ENCODE measurements at regions not wholly inside any gene's neighbourhood (a gene's known extent, or its start where the extent isn't known, plus 50 kb on each side); places are given as distances from the start of the nearest gene placed in this dataset.

DNA sequence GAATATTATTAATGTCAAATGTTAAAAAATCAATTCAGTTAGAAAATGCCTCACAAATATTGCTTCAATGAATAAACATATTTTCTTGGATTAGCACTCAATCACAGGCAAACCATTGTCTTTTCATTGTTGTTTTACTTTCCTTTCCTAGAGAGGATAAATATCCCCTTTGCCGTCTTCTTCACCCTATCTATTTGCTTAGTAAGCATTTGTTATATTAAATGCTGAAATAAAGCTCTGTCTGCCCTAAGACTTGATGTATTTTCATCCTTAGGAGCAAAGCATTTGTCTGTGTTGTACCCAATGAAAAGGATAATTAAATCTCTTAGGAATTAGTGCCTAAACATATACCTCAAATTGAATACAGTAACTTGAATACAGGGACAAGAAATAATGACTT is 1071.2 kb upstream of the GYPC start:
- no peak for DNase-seq
- Mint-ChIP-seq H3K4me3 (no peak overlapping the region), H3K27ac (no peak overlapping the region), H3K4me1 (ENCODE audit: low read depth) (no peaks in the 10 kb centered on the region), H3K36me3 (ENCODE audit: low read depth) (no peaks in the 10 kb centered on the region), H3K27me3 (no peaks in the 10 kb centered on the region), H3K9me3 (peaks cover under 1% of the 10 kb centered on the region)
- ATAC-seq, result no peak
- TF ChIP-seq, protein P1, sequence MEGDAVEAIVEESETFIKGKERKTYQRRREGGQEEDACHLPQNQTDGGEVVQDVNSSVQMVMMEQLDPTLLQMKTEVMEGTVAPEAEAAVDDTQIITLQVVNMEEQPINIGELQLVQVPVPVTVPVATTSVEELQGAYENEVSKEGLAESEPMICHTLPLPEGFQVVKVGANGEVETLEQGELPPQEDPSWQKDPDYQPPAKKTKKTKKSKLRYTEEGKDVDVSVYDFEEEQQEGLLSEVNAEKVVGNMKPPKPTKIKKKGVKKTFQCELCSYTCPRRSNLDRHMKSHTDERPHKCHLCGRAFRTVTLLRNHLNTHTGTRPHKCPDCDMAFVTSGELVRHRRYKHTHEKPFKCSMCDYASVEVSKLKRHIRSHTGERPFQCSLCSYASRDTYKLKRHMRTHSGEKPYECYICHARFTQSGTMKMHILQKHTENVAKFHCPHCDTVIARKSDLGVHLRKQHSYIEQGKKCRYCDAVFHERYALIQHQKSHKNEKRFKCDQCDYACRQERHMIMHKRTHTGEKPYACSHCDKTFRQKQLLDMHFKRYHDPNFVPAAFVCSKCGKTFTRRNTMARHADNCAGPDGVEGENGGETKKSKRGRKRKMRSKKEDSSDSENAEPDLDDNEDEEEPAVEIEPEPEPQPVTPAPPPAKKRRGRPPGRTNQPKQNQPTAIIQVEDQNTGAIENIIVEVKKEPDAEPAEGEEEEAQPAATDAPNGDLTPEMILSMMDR (IDR thresholded peaks at IDR 0.05), result no peak
- ChIA-PET CTCF (no interaction called here), POLR2A (no interaction called here)
- intact Hi-C loops (cut with micrococcal nuclease), result no loop called here

DNA sequence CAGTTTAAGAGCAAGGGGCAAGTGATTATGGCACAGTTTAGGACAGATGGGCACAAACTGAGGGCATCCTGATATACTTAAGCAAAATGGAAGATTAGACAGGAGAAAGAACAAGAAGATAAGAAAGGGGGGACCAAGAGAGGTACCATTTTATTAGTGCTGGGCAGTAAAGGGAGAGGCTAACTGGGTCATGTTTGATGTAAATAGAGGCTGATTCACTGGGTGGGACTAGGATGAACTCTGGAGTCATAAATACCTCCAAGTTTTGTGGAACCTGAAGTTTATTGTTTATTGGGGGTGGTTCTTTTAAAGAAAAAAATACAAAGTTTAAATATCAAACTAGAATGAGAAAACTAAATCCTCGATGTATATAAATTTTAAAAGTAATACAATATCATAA is 1067.2 kb upstream of the GYPC start:
- no peaks in the 10 kb centered on the region for H3K4me1 Mint-ChIP-seq (ENCODE audit: low read depth)

DNA sequence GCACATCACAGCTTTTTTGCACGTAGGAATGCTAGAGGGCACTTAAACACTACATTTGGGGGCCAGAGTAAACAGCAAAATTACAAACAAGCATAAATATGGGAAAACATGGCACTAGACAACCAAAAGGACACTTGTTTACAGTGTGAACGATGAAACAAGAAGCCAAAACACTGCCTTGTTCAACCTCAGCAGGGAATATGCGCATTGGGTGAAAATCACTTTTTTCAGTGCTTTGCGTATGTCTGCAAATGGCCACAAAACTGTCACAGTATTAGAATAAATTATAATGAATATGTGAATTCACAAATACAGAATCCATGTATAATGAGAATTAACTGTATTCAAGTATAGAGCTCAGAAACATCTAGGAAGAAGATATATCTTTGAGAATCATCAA is 1064.0 kb upstream of the GYPC start:
- intact Hi-C loops (cut with micrococcal nuclease), result no loop called here
- DNase-seq (no peak), ATAC-seq (no peak)
- TF ChIP-seq, protein P1 (IDR thresholded peaks at IDR 0.05), result no peak
- Mint-ChIP-seq H3K4me1 (ENCODE audit: low read depth) (no peaks in the 10 kb centered on the region), H3K9me3 (peaks cover 6% of the 10 kb centered on the region), H3K36me3 (ENCODE audit: low read depth) (no peaks in the 10 kb centered on the region), H3K27ac (no peak overlapping the region), H3K4me3 (no peak overlapping the region), H3K27me3 (no peaks in the 10 kb centered on the region)
- ChIA-PET CTCF (no interaction called here), POLR2A (no interaction called here)

More for the DNA sequence above, 1067.2 kb upstream of the GYPC start:
- Mint-ChIP-seq H3K27ac (no peak overlapping the region), H3K27me3 (no peaks in the 10 kb centered on the region), H3K36me3 (ENCODE audit: low read depth) (no peaks in the 10 kb centered on the region), H3K9me3 (peaks cover 6% of the 10 kb centered on the region), H3K4me3 (no peak overlapping the region)
- ChIA-PET POLR2A (no interaction called here), CTCF (no interaction called here)
- ATAC-seq (no peak), DNase-seq (no peak)
- intact Hi-C loops (cut with micrococcal nuclease), result no loop called here
- TF ChIP-seq, protein P1 (IDR thresholded peaks at IDR 0.05), result no peak

DNA sequence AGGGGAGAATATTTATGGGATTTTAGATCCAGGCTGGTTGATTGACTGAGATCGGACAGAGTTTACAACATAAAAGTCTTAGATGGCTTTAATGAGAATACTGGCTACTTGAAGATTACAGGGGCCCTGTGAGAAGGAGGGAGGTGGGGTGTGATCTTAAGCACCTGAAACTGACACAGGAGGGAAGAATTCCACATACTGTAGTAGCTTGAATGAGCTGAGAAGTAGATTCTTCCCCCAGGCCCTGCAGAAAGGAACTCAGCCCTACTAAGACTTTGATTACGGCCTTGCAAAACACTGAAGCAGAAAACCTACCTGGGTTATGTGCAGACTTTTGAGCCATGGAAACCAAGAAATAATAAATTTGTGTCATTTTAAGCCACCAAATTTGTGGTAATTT is 1062.9 kb upstream of the GYPC start:
- TF ChIP-seq, protein P1 (IDR thresholded peaks at IDR 0.05), result no peak
- DNase-seq (no peak), ATAC-seq (no peak)
- Mint-ChIP-seq H3K4me3 (no peak overlapping the region), H3K36me3 (ENCODE audit: low read depth) (no peaks in the 10 kb centered on the region), H3K4me1 (ENCODE audit: low read depth) (no peaks in the 10 kb centered on the region), H3K9me3 (peaks cover 8% of the 10 kb centered on the region), H3K27me3 (no peaks in the 10 kb centered on the region), H3K27ac (no peak overlapping the region)
- intact Hi-C loops (cut with micrococcal nuclease), result no loop called here
- ChIA-PET POLR2A (no interaction called here), CTCF (no interaction called here)

DNA sequence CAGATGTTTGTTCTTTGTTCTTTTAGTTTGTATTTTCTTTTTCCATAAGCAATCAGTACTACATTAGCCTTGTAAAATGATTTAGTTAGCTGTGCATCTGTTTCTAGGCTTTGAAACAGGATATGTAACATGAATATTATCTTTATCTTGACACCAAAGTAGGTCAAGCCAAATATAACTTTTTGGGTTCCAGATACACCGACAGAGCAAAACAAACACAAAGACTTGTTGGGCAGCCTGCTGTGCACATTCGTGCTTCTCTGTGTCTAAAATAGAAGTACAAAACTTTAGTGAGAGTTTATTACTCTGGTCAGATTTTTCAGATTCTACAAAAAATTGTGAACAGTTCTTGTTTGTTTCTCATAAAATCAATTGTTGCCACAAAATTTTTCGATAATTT is 1059.3 kb upstream of the GYPC start:
- Mint-ChIP-seq H3K9me3 (peaks cover 5% of the 10 kb centered on the region), H3K27me3 (no peaks in the 10 kb centered on the region), H3K4me1 (ENCODE audit: low read depth) (no peaks in the 10 kb centered on the region), H3K4me3 (no peak overlapping the region), H3K36me3 (ENCODE audit: low read depth) (no peaks in the 10 kb centered on the region), H3K27ac (no peak overlapping the region)
- DNase-seq, result no peak
- intact Hi-C loops (cut with micrococcal nuclease), result no loop called here
- ChIA-PET CTCF (no interaction called here), POLR2A (no interaction called here)
- TF ChIP-seq, protein P1 (IDR thresholded peaks at IDR 0.05), result no peak
- ATAC-seq, result no peak

All from activated CD8-positive, alpha-beta T cell treated with anti-CD3 and anti-CD28 coated beads for 36 hours (primary cell).